ENCODE measurements at regions not wholly inside any gene's neighbourhood (a gene's known extent, or its start where the extent isn't known, plus 50 kb on each side); places are given as distances from the start of the nearest gene placed in this dataset.
A peak's percentile ranks its signal among the peaks of the same experiment; 100 is the strongest.
"Not testable (repeated sequence)": the region's sequence is repeated elsewhere in the genome, so short reads cannot be mapped to it uniquely, and the experiment has no call there.

DNA sequence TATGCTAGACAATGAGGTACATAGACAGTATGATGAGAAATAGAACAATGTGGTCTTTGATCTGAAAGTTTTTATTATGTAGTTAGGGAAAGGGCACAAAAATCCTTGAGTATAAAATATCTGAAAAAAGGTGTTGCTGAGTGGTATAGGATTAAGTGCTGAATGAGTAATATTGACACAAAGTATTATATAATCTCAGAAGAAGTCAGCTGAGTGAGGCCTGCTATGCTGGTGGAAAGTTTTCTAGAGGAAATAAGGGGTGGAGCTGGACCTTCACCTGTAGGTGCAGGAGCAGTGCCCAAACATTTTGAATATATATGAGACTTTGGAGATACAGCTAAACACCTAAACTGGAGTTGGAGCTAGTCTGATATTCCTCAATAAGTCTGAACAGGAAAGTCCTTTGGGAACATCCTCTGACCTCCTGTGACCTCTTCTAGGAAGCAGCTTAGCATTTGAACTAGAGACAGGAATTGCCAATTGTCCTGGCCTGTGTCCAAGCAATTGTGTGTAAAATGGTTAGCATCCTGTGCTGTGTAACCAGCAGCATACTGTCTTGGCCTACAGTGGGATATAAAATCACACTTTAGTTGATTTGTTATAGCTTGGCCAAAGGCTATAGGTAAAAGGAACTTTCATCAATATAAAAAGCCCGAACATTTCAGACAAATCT lies 285.3 kb downstream of the ANKRD50 start:
- no peak for DNase-seq

DNA sequence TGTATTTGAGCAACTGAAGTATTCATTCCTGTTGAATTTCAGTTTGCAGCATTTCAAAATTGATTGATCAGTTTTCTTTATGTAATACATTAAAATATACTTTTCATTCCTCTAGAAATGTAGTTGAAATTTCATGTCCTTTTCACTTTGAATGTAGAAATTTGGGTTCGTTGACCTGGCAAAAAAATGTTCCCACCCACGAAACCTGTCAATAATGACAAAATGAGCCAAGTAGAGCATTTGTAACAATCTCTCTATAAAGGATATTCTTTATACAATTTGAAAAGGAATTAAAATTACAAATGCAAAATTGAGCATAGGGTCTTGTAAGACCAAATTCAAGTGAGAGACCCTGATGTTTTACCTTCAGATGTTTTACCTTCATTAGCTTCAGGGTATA lies 283.9 kb downstream of the ANKRD50 start:
- DNase-seq = no peak

DNA sequence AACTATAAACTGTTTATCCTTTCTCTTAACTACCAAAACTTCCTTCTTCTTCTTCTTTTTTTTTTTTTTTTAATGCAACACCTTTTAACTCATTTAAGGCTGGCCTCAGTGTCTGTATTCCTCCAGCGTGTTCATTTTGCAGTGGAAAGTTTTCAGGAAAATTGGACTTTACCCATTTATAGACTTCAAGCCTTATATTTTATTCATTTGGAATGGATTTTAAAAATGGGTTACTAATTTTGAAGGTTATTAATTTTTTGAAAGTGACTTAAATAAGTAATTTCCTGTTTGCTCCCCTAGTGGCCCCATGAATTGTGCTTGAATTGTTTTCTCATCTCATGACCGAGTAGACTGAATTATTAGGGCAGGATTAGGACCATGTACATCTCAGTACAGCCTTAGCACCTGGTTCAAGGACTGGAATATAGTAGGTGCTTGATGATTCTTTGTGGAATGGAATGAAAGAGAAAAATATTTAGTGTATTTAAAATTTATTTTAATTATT lies 282.7 kb downstream of the ANKRD50 start:
- DNase-seq = no peak

DNA sequence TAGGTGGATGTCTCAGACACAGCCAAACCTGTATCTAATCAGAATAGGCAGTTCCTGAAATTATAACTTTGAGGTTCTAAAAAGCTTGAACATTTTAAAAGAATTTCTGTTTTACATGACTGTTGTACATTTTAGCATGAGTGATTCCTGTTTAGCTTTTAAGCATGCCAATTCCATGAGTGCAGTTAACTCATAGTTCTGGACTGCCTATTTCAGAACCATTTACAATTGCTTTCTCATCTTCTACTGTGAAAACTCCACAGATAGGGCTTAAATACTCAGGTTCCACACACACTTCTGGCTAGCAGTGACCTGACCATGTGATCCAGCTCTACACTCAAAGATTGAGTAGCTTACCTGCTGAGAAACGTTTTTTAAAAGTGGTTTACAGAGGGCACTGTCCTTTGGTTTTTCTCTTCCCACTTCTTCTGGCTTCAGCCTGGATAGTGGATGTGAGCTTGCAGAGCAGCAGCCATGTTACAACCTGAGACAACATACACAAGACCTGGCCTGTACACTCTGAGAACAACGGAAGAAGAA lies 280.8 kb downstream of the ANKRD50 start:
- DNase-seq = no peak

DNA sequence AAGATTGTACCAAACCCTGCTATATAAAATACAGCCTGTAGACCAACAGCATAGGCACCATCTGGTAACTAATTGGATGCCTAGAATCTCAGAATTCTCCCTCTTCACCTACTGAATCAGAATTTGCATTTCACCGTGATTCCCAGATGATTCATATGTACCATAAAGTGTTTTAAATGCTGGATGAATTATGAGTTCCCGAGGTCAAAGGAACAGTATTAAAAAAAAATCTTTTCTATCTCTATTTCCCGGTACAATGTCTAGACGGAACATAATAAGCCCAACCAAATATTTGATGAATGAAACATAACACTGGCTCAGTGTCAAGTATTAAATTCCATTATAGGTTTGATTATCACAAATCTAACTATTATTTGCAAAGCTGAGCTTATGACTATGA lies 280.0 kb downstream of the ANKRD50 start:
- no peak for DNase-seq

DNA sequence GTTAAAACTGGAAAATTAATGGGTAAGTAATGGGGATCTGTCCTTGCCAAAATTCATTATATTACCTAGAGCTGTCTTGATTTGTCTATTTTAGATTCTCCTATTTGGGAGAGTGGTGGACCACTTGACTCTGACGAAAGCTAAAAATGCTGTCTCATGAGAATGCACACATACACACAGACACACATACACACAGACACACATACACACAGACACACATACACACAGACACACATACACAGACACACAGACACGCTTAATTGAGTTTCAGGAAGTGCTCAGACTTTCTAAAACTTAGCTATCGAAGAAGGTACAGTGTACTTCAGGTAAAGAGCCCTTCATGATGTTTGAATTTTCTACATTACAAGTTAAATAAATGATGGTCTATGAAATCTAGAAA lies 279.5 kb downstream of the ANKRD50 start:
- DNase-seq = no peak

DNA sequence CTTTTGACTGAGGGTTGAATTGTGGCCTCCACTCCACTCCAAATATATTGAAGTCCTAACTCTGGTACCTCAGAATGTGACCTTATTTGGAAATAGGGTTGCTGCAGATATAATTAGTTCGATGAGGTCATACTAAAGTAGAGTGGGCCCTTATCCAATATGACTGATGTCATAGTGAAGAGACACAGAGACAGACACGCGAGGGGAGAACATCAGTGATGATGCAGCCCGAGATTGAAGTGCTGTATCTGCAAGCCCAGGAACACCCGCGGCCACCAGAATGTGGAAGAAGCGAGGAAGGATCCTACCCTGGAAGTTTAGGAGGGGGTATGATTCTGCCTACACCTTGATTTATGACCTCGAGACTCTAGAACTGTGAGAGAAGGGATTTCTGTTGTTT lies 279.0 kb downstream of the ANKRD50 start:
- DNase-seq = no peak

DNA sequence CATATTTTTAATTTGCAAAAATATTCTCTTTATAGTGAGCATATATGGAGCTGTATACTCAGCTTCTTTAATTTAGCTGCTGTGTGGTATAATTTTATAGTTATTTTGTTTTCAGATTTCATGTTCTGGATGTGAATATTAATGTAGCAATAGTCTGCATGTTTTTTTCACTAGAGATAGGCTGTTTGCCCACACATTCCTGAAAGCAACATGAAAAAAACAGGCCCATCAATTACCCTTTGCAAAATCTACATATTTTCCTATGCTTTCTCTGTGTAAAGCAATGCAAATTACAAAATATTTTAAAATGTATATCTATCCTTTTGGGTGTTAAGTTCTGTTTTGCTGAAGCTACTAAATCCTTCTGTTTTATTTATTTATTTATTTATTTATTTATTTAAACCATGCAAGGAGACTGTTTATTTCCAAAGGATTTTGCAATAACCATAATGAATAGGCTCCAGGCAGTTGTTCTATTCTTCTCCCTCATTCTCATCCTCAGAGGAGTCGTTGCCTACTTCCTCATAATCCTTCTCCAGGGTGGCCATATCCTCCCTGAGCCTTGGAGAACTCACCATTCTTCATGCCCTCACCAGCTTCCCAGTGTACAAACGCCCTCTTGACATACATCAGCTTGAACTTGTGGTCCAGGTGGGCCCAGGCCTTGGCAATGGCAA lies 277.1 kb downstream of the ANKRD50 start:
- DNase-seq = no peak

DNA sequence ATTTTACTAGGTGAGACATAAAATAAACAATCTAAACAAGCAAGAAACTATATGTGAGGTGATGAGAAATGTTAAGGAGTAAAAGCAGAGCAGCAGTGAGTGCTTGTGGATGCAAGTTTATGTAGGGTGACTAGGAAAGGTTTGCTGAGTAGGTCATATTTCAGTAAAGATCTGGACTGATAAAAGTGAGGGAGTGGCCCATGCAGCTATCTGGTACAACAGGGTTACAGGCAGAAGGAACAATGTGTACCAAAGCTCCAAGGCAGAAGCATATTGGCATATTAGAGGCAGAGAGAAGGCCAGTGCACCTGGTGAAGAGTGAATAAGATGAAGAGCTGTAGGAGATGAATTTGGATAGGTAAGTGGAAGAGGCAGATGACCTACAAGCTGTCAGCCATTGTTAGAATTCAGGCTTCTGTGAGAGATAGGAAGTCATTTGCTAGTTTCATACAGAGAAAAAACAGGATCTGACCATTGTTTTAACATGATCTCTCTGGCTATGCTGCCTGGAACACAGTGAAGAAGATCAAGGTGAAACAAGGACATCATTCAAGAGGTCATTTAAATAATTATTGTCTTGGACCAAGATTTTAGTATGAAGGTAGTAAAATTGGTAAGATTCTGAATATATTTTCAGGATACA lies 274.6 kb downstream of the ANKRD50 start:
- DNase-seq = no peak

DNA sequence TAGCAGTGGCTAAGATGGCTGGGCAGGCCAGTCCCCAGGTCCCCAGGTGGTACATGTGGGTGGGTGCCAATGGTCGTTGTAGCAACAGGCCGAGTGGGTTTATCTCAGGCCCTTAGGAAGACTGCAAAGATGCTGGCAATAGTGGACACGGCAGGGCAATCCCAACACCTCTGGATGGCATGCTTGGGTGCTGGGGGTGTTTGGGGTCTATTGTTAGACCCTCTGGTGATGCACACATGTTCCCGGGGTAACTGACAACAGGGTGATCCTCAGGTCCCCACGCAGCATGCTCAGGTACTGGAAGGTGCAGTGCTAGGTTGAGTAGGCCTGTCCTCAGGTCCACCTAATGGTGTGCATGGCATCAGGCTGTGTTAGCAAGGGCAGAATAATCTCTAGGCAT lies 267.5 kb downstream of the ANKRD50 start:
- DNase-seq = no peak

DNA sequence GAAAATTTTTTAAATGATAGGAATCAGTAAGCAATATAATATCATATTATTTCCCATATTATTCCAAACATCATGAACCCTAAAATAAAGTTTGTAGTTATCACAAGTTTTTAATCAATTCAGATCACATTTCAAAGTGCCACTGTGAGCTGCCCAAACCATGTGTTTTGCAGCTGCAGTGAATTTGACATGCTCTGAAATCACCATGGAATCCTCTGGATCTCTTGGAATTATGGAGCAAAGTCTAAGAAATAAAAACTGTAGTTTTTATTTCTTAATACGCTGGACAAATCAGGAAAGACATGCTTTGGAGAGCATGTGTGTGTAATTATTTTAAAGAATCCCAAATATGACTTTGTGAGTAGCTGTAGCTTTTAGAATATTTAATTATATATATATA lies 262.7 kb downstream of the ANKRD50 start:
- DNase-seq = no peak

DNA sequence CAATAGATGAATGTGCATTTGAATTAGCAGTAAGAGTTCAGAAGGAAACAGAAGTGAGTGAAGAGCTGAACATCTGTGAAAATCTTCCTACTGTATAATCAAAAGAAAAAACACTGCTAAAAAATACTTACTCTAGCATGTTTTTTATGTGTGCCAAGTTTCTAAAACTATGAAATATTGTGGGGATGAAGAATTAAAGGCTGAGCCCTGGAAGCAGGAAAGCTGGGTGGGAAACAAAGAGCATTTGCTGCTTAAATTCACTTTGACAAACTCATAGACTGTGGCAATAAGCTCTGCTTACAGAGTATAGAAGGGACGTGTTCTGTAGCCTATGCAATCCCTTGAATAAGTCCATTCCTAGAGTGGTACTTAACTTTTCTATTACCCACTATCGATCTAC lies 261.7 kb downstream of the ANKRD50 start:
- no peak for DNase-seq

DNA sequence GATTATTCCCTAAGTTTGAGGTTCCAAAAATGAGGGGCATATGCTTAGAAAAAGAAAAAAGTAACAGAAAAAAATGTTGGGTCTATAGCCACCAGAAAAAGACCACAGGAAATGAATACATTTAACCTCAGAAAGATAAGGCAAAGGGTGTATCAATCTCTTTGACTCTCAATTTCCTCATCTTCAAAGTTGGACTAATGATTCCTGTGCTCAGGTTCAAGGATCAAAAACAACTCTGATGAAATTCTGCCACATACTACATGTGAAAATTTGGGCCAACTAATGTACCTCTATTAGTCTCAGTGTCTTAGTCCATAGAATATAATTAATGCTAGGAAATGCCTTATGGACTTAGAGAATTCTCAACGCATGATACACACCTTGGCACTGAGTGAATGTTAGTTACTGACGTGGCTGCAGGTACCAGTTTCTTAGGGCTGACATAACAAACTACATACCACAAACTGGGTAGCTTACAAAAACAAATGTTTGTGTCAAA lies 257.7 kb downstream of the ANKRD50 start:
- no peak for DNase-seq

DNA sequence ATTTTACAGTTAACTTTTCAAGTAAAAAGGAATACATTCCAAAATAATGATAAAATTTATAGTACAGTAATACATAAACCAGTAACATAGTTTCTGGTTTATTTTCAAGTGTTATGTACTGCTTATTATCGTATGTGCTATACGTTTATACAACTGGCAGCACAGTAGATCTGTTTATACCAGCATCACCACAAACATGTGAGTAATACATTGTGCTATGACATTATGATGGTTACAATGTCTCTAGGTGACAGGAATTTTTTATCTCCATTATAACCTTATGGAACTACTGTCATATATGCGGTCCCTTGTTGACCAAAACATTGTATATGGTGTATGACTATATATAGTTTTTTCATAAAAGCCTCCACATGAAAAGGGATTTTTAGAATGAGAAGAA lies 256.9 kb downstream of the ANKRD50 start:
- no peak for DNase-seq

DNA sequence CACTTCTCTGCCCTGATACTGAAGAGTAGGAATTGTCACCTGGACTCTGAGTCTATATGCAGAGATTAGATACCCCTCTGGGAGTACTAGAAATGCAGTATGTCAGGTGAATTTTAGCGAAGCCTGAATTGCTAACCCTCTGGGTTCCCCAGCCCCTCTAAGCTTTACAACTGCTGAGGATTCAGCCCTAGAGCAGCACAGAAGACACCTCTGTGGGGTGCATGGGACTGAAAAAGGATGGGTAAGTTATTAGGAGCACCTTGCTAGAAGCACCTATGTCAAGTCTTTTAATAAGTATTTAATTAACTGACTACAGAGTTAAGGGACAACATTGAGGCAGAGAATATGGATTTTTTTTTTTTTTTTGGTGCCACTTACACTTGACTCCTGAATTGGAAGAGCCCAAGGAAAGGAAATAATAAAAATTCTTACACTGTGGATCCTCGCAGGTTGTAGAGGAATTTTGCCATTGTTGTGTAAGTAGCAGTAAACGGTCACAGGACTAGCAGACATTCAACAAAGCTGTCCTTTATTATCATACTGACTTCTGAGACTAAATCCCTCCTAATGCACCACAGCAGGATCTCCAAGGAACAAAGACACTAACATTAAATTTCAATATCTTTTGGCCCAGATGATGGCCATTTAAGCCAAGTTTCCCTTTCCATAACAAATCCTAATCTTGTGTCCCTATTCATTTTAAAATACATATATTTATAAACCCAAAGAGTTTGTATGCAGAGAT lies 253.2 kb downstream of the ANKRD50 start:
- DNase-seq = no peak

DNA sequence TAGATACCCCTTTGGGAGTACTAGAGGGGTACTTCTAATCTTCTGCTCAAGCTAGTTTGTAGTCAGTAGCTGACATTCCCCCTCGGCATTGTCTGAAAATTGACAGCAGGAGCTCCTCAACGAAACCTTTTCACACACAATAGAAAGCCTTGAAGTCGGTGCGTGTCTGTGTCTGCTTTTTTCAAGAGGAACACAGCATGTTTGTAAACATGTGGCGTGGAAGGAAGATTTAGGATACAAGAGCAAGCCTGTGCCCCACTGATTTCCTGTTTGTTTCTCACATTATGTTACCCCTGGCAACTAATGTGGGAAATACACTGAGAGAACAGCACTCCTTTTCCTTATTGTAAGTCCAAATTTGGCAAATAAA lies 252.6 kb downstream of the ANKRD50 start:
- peak; percentile 50 for DNase-seq

DNA sequence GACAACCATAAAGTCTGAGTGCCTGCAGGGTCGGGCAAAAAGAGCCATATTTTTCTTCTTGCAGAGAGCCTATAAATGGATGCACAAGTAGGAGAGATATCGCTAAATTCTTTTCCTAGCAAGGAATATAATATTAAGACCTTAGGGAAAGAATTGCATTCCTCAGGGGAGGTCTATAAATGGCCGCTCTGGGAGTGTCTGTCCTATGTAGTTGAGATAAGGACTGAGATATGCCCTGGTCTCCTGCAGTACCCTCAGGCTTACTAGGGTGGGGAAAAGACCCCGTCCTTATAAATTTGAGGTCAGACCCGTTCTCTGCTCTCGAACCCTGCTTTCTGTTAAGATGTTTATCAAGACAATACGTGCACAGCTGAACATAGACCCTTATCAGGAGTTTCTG lies 250.9 kb downstream of the ANKRD50 start:
- not testable (repeated sequence) for DNase-seq

DNA sequence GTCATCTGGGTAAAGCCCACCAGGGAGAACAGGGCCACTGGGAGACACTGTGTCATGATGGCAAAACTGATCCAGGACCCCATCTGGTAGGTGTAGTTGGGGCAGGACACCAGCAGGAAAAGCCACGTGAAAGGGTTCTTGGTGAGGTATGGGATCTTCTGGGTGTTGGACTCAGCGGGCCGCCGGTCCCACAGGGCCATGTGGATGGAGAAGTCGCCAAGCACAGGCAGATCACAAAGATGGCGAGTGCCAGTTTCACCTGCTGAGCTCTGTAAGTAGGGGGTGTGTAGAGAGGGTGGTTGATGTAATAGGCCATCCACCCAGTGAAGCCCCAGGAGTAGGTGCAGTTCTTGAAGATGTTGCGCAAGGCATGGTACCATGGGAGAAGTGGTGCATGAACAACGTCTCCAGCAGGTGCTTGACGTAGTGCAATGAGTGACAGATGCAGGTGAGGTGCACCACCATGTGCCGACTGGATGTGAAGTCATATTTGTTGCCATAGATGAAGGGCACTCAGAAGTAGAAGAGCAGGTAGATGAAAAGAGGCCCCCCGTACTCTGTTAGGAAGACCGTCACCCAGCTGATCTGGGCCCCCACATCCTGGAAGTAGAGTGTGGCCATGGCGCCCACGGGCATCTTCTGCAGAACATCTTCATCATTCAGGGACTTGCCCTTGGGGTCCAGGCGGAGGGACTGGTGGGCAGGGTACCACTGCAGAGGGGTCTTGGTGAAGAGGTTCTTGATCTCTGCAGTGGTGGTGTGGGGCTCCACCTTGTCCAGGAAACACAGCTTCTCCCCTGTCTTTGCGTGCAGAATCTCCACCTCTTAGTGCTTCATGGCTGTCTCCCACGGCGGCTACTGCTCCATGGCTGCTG lies 249.3 kb downstream of the ANKRD50 start:
- DNase-seq = no peak

DNA sequence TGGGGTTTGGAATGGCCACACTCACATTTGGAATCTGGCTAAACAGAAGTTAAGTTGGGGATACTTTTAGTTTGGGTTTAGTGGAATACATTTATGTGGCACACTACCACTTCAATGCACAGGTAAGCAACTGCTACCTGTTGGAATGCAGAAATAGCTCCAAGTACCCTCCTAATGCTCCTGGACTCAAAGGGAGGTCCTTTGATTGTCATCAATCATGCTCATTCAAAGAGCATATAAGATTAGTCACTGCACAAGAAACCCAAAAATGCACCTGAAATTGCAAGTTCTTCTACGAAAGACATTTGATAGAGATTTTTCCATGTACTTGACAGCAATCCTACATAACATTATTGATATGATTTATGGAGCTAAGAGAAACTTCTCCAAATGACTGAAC lies 247.7 kb downstream of the ANKRD50 start:
- DNase-seq = no peak

DNA sequence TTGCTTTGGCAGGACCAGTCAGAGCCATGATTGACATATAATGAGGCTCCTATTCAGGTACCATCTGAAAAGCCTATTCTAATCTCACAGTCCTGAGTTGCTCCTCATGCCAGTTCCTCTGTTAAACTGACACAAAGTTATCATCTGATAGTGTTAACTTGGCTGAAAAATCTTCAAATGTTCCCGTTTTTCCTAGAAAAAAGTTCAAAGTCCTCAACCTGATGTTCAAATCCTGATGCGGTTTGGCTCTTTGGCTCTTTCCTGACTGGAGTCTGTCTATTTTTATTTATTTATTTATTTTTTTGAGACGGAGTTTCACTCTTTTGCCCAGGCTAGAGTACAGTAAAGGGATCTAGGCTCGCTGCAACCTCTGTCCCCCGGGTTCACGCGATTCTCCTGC lies 244.2 kb downstream of the ANKRD50 start:
- no peak for DNase-seq

DNA sequence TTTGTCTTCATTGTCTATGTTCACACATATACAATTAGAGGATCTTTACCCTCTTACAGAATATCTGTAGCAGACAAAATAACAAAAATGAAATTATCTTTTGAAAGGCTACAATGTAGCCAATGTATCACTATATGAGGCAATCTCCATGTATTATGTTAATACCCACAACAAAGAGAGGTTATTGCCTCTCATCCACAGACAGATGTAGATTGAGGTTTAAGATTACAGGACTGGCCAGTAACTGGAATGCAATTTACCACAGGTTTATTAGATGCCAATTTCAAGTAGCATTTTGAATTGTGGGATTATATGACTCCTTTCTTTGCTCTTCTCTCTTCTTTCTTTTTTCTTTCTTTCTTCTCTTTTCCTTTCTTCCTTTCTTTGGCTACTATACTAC lies 242.6 kb downstream of the ANKRD50 start:
- DNase-seq = no peak
